SU-DHL-6 (cell line): ENCODE measurements at regions not wholly inside any gene's neighbourhood (a gene's known extent, or its start where the extent isn't known, plus 50 kb on each side); places are given as distances from the start of the nearest gene placed in this dataset.

Source experiments
- H2AFZ ChIP-seq: fragments of 200-600 bp; sonication (generic); 2 replicates; pipeline ENCODE4 v1.6.1; 2014; ENCODE audit warnings: low read depth, mild to moderate bottlenecking, moderate library complexity, mixed read lengths, antibody characterized with exemption, low read length; ENCODE audit not compliant: severe bottlenecking
- H3F3A ChIP-seq: fragments of 200-600 bp; shearing (Covaris generic); 2 replicates; pipeline ENCODE4 v1.6.0; 2016; ENCODE audit warnings: antibody characterized with exemption, mild to moderate bottlenecking; ENCODE audit not compliant: insufficient read depth
- H3K27ac ChIP-seq: fragments of 200-600 bp; sonication (generic); 2 replicates; pipeline ENCODE4 v1.5.1; 2016; ENCODE audit warnings: low read depth, mild to moderate bottlenecking, low read length, moderate library complexity, mixed read lengths
- H3K27me3 ChIP-seq: fragments of 200-600 bp; sonication (generic), shearing (Covaris generic); 2 replicates; pipeline ENCODE4 v1.6.0; 2014; ENCODE audit warnings: mild to moderate bottlenecking, low read length
- H3K36me3 ChIP-seq: fragments of 200-600 bp; sonication (generic); 2 replicates; pipeline ENCODE4 v1.6.1; 2014; ENCODE audit warnings: mild to moderate bottlenecking, low read length, mixed read lengths
- H3K4me2 ChIP-seq: fragments of 300-600, 200-600 bp; shearing (Covaris generic), sonication (generic); 2 replicates; pipeline ENCODE4 v1.6.0; 2014; ENCODE audit warnings: low read length, low read depth, mild to moderate bottlenecking; ENCODE audit not compliant: poor library complexity, severe bottlenecking
- H3K4me3 ChIP-seq: fragments of 200-600 bp; sonication (generic); 2 replicates; pipeline ENCODE4 v1.5.1; 2014; ENCODE audit warnings: antibody characterized with exemption, low read length, mild to moderate bottlenecking, mixed read lengths; ENCODE audit not compliant: insufficient read depth, poor library complexity, severe bottlenecking
- H3K79me2 ChIP-seq: fragments of 200-600 bp; sonication (generic); 2 replicates; pipeline ENCODE4 v1.6.1; 2014; ENCODE audit warnings: mild to moderate bottlenecking, low read length, moderate library complexity; ENCODE audit not compliant: insufficient read depth
- H3K9ac ChIP-seq: fragments of 200-600 bp; sonication (generic); 2 replicates; pipeline ENCODE4 v1.7.0; 2014; ENCODE audit warnings: mild to moderate bottlenecking, low read length
- H3K9me2 ChIP-seq: fragments of 200-600 bp; sonication (generic); replicated peaks from 2 replicates; pipeline ENCODE4 v1.6.1; 2014; ENCODE audit warnings: low read length; ENCODE audit not compliant: insufficient read depth
- H3K9me3 ChIP-seq: fragments of 200-600 bp; sonication (generic); 2 replicates; pipeline ENCODE4 v1.6.1; 2014; ENCODE audit warnings: low read length, mixed read lengths; ENCODE audit not compliant: insufficient read depth
- H4K20me1 ChIP-seq: fragments of 200-600 bp; sonication (generic); 2 replicates; pipeline ENCODE4 v1.6.1; 2014; ENCODE audit warnings: low read depth, mild to moderate bottlenecking, antibody characterized with exemption, low read length, moderate library complexity, mixed read lengths
- EZH2phosphoT487 ChIP-seq: fragments of 200-600 bp; sonication (generic), shearing (Covaris generic); conservative IDR thresholded peaks from 2 replicates; pipeline ENCODE4 v1.6.1; 2018; ENCODE audit warnings: mild to moderate bottlenecking, antibody characterized with exemption, low read length, moderate library complexity, mixed read lengths
- TF ChIP-seq, protein P1 (sequence below): fragments of 200-600 bp; sonication (generic); IDR thresholded peaks from one replicate; pipeline ENCODE4 v1.5.1; 2017; ENCODE audit warnings: antibody characterized with exemption, mild to moderate bottlenecking, low read length, moderate library complexity; ENCODE audit not compliant: insufficient read depth, poor library complexity, severe bottlenecking

DNA sequence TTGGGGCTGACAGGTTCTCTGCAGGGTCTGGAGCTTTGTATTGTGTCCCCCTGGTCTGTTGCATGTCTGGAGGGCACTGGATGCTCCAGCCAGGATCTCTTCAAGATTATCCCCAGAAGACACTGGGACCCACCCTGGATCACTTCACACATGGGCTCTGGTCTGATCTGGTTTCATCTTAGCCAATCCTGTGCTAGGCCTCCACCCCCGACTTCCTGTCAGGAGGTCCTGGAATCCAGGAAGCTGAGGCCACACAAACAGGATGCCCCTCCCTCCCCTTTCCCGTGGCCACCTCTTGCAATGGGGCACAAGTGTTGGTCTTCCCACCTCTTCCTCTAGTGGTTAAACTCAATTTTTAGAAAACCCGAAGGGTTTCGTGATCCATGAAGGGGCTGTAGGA, 242.6 kb upstream of the MVB12B start:
- Histone ChIP-seq H3K9me3 (no peaks in the 10 kb centered on the region), H2AFZ (no peak overlapping the region), H3K4me3 (no peak overlapping the region), H3K27ac (no peak overlapping the region), H3K79me2 (no peaks in the 10 kb centered on the region), H4K20me1 (no peaks in the 10 kb centered on the region), H3K27me3 (no peaks in the 10 kb centered on the region), H3K36me3 (no peaks in the 10 kb centered on the region), H3K4me2 (no peak overlapping the region), H3K9me2 (no peaks in the 10 kb centered on the region), H3K9ac (no peak overlapping the region), H3F3A (no peaks in the 10 kb centered on the region)
- TF ChIP-seq, protein P1, sequence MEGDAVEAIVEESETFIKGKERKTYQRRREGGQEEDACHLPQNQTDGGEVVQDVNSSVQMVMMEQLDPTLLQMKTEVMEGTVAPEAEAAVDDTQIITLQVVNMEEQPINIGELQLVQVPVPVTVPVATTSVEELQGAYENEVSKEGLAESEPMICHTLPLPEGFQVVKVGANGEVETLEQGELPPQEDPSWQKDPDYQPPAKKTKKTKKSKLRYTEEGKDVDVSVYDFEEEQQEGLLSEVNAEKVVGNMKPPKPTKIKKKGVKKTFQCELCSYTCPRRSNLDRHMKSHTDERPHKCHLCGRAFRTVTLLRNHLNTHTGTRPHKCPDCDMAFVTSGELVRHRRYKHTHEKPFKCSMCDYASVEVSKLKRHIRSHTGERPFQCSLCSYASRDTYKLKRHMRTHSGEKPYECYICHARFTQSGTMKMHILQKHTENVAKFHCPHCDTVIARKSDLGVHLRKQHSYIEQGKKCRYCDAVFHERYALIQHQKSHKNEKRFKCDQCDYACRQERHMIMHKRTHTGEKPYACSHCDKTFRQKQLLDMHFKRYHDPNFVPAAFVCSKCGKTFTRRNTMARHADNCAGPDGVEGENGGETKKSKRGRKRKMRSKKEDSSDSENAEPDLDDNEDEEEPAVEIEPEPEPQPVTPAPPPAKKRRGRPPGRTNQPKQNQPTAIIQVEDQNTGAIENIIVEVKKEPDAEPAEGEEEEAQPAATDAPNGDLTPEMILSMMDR, result no peak
- no peak for TF ChIP-seq EZH2phosphoT487

DNA sequence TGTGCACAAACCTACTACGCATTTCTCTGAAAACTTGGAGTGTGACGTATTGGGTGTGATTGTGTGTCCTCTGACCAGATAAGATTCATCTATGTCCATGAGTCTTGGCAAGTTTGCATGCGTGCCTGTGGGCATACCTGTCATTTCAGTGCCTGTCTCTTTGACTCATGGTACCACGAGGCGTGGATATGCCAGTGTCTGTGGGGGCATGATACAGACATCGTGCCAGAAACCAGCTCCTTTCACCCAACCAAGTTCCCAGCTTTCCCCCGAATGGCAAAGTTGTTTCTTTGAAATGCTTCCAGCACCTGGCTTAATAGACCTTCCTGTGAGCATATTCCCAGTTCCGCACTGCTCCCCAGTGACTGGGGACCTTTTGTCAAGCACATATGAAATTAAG, 241.9 kb upstream of the MVB12B start:
- Histone ChIP-seq H3K36me3 (no peaks in the 10 kb centered on the region), H3K9me2 (no peaks in the 10 kb centered on the region), H3F3A (no peaks in the 10 kb centered on the region), H3K4me2 (no peak overlapping the region), H3K27ac (no peak overlapping the region), H3K79me2 (no peaks in the 10 kb centered on the region), H3K4me3 (no peak overlapping the region), H3K9me3 (no peaks in the 10 kb centered on the region), H3K27me3 (no peaks in the 10 kb centered on the region), H2AFZ (no peak overlapping the region), H4K20me1 (no peaks in the 10 kb centered on the region), H3K9ac (no peak overlapping the region)
- no peak for TF ChIP-seq EZH2phosphoT487
- TF ChIP-seq, protein P1, result no peak

DNA sequence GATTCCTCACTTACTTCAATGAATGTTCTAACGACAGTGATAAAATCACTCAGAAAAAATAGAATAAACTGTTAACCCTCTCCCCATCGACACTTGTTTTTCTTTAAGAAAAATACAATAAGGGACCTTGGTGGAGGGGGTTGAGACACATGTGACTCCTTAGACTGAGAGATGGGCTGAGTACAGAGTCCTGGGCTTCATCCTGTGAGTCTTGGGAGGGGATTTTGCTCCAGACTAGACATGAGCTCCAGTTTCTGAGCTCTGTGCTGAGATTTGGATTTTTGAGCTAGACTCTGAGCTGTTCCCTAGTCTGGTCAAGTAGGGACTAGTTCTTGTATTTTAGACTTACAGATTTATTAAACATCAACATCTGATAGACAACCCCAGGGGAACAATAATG, 241.5 kb upstream of the MVB12B start:
- H3K79me2 ChIP-seq, result no peaks in the 10 kb centered on the region
- H3K9ac ChIP-seq, result no peak overlapping the region
- no peak overlapping the region for H3K27ac ChIP-seq
- H3K36me3 ChIP-seq, result no peaks in the 10 kb centered on the region
- no peaks in the 10 kb centered on the region for H3F3A ChIP-seq
- no peak overlapping the region for H3K4me3 ChIP-seq
- H3K9me3 ChIP-seq, result no peaks in the 10 kb centered on the region
- no peak overlapping the region for H3K4me2 ChIP-seq
- no peaks in the 10 kb centered on the region for H4K20me1 ChIP-seq
- TF ChIP-seq EZH2phosphoT487, result no peak
- TF ChIP-seq, protein P1, result no peak
- H3K9me2 ChIP-seq, result no peaks in the 10 kb centered on the region
- H3K27me3 ChIP-seq, result no peaks in the 10 kb centered on the region
- H2AFZ ChIP-seq, result no peak overlapping the region

DNA sequence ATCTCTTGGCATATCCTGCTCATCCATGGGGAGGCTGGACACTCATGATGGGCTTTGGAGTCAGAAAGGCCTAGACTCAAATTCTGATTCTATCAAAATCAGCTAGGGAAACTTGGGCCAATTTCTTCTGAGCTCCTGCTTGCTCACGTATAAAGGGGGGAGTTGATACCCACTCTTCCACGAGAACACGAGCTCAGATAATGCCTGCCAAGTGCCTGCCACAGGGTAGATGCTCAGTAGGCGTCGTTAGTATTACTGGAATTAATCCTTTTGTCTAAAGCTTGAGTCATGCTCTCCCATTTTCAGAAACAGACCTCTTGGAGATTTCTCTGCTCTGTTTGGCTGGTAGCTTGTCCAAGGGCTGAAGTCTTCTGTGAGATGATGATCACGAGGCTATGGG, 238.3 kb upstream of the MVB12B start:
- Histone ChIP-seq H3K36me3 (no peaks in the 10 kb centered on the region), H3K4me2 (no peak overlapping the region), H3K4me3 (no peak overlapping the region), H3K9me2 (no peaks in the 10 kb centered on the region), H3K79me2 (no peaks in the 10 kb centered on the region), H2AFZ (no peak overlapping the region), H4K20me1 (no peaks in the 10 kb centered on the region), H3K27ac (no peak overlapping the region), H3K9me3 (no peaks in the 10 kb centered on the region), H3K9ac (no peak overlapping the region), H3F3A (no peaks in the 10 kb centered on the region), H3K27me3 (no peaks in the 10 kb centered on the region)
- no peak for TF ChIP-seq EZH2phosphoT487
- TF ChIP-seq, protein P1, result no peak
